HepG2 (cell line): ENCODE measurements at regions not wholly inside any gene's neighbourhood (a gene's known extent, or its start where the extent isn't known, plus 50 kb on each side); places are given as distances from the start of the nearest gene placed in this dataset.

Experiments
- ATF4 ChIP-seq, 2 experiments: fragments of 450-650 bp in 1 of 2; sonication (generic) in 1 of 2; formaldehyde crosslinking; IDR thresholded peaks; 2 replicates each; pipeline versions ENCODE4 v1.5.0 to v1.8.0; 2020 to 2022; ENCODE audit warnings: mild to moderate bottlenecking in 1 of 2, missing genetic modification reagents in 1 of 2
- EP300 ChIP-seq, 3 experiments: sonication (generic) in 1 of 3; formaldehyde crosslinking in 1 of 3; IDR thresholded peaks; 2 replicates each; pipeline versions ENCODE4 v1.5.1 to v1.6.1; 2011 to 2020; ENCODE audit warnings: low read depth in 2 of 3, low read length in 2 of 3, borderline replicate concordance in 1 of 3, improper control_type of control experiment in 1 of 3, mild to moderate bottlenecking in 1 of 3, missing genetic modification reagents in 1 of 3, moderate library complexity in 1 of 3
- ERF ChIP-seq: IDR thresholded peaks from 2 replicates; pipeline ENCODE4 v1.6.1; 2018; ENCODE audit warnings: missing biosample characterization, missing genetic modification reagents
- FOXP1 ChIP-seq, 2 experiments: fragments of 450-650 bp in 1 of 2; IDR thresholded peaks; 2 replicates each; pipeline ENCODE4 v1.6.1; 2017 to 2018; ENCODE audit warnings: antibody characterized with exemption in 1 of 2
- MAX ChIP-seq: IDR thresholded peaks from 2 replicates; pipeline ENCODE4 v1.6.1; 2012; ENCODE audit warnings: inconsistent platforms
- MYC ChIP-seq: sonication (generic); formaldehyde crosslinking; IDR thresholded peaks from 2 replicates; pipeline ENCODE4 v1.9.0; 2021; ENCODE audit warnings: missing genetic modification reagents, borderline replicate concordance
- NR3C1 ChIP-seq: sonication (generic); formaldehyde crosslinking; IDR thresholded peaks from 2 replicates; pipeline ENCODE4 v1.4.0; 2020; ENCODE audit warnings: missing genetic modification reagents
- PCBP1 ChIP-seq: fragments of 200-400 bp; formaldehyde crosslinking; IDR thresholded peaks from 2 replicates; pipeline ENCODE4 v1.6.1; 2017; ENCODE audit warnings: mild to moderate bottlenecking, low read depth, low read length, borderline replicate concordance
- PRDM4 ChIP-seq: sonication (generic); formaldehyde crosslinking; IDR thresholded peaks from 2 replicates; pipeline ENCODE4 v1.9.0; 2021; ENCODE audit warnings: missing genetic modification reagents, borderline replicate concordance
- SNAPC2 ChIP-seq: sonication (generic); formaldehyde crosslinking; IDR thresholded peaks from 2 replicates; pipeline ENCODE4 v1.8.1; 2022; ENCODE audit warnings: mild to moderate bottlenecking, missing genetic modification reagents
- TP53 ChIP-seq: sonication (generic); formaldehyde crosslinking; conservative IDR thresholded peaks from 2 replicates; pipeline ENCODE4 v1.4.0; 2020; ENCODE audit warnings: missing genetic modification reagents
- ZBTB2 ChIP-seq: sonication (generic); formaldehyde crosslinking; IDR thresholded peaks from 2 replicates; pipeline ENCODE4 v1.8.0; 2022; ENCODE audit warnings: low read depth, missing genetic modification reagents
- ZNF335 ChIP-seq: sonication (generic); formaldehyde crosslinking; IDR thresholded peaks from 2 replicates; pipeline ENCODE4 v1.4.0; 2020; ENCODE audit warnings: missing genetic modification reagents
- ZNF441 ChIP-seq: sonication (generic); formaldehyde crosslinking; IDR thresholded peaks from 2 replicates; pipeline ENCODE4 v1.7.0; 2021; ENCODE audit warnings: missing genetic modification reagents, borderline replicate concordance
- ZNF775 ChIP-seq: sonication (generic); formaldehyde crosslinking; IDR thresholded peaks from 2 replicates; pipeline ENCODE4 v1.4.0; 2020; ENCODE audit warnings: missing genetic modification reagents, mild to moderate bottlenecking, moderate library complexity, borderline replicate concordance
- ZNF841 ChIP-seq: sonication (generic); formaldehyde crosslinking; IDR thresholded peaks from 2 replicates; pipeline ENCODE4 v1.8.1; 2023; ENCODE audit warnings: missing genetic modification reagents, borderline replicate concordance
- TF ChIP-seq, protein P1 (sequence below): sonication (generic); formaldehyde crosslinking; IDR thresholded peaks from 2 replicates; pipeline ENCODE4 v1.4.0; 2020; ENCODE audit warnings: mild to moderate bottlenecking, missing genetic modification reagents
- TF ChIP-seq, protein P2 (sequence below): sonication (generic); formaldehyde crosslinking; IDR thresholded peaks from 2 replicates; pipeline ENCODE4 v1.8.1; 2023; ENCODE audit warnings: mild to moderate bottlenecking, inconsistent platforms, moderate library complexity, missing genetic modification reagents, borderline replicate concordance

DNA sequence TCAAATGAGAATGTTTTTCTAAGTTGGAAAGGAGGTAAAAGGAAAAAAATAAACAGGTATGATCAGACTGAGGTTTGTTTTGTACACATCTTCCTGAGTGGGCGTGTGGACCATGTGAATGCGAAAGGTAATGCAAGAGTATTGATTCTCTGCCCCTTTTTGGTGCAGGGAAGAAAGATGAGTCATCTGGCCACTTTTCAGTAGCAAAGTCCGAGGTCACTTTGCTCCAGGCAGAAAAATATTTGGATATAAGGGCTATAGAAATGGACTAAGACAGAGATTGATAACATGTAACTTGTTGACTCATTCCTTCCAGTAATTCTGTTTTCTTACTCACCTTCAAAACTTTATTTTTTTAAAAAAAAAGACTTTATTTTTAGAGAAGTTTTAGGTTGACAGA lies 130.5 kb downstream of the DSEL start (continued):
- TF ChIP-seq PRDM4 (CRISPR knock-in tag): no peak
- TF ChIP-seq FOXP1 (IDR thresholded peaks at IDR 0.05): no peak
- TF ChIP-seq FOXP1 (CRISPR knock-in tag; IDR thresholded peaks at IDR 0.05): peak; percentile 84
- no peak for TF ChIP-seq MYC (CRISPR knock-in tag)
- no peak for TF ChIP-seq ZNF775
- TF ChIP-seq, protein P1, sequence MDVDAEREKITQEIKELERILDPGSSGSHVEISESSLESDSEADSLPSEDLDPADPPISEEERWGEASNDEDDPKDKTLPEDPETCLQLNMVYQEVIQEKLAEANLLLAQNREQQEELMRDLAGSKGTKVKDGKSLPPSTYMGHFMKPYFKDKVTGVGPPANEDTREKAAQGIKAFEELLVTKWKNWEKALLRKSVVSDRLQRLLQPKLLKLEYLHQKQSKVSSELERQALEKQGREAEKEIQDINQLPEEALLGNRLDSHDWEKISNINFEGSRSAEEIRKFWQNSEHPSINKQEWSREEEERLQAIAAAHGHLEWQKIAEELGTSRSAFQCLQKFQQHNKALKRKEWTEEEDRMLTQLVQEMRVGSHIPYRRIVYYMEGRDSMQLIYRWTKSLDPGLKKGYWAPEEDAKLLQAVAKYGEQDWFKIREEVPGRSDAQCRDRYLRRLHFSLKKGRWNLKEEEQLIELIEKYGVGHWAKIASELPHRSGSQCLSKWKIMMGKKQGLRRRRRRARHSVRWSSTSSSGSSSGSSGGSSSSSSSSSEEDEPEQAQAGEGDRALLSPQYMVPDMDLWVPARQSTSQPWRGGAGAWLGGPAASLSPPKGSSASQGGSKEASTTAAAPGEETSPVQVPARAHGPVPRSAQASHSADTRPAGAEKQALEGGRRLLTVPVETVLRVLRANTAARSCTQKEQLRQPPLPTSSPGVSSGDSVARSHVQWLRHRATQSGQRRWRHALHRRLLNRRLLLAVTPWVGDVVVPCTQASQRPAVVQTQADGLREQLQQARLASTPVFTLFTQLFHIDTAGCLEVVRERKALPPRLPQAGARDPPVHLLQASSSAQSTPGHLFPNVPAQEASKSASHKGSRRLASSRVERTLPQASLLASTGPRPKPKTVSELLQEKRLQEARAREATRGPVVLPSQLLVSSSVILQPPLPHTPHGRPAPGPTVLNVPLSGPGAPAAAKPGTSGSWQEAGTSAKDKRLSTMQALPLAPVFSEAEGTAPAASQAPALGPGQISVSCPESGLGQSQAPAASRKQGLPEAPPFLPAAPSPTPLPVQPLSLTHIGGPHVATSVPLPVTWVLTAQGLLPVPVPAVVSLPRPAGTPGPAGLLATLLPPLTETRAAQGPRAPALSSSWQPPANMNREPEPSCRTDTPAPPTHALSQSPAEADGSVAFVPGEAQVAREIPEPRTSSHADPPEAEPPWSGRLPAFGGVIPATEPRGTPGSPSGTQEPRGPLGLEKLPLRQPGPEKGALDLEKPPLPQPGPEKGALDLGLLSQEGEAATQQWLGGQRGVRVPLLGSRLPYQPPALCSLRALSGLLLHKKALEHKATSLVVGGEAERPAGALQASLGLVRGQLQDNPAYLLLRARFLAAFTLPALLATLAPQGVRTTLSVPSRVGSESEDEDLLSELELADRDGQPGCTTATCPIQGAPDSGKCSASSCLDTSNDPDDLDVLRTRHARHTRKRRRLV (CRISPR knock-in tag): no peak
- TF ChIP-seq TP53 (CRISPR knock-in tag): no peak
- TF ChIP-seq SNAPC2 (CRISPR knock-in tag): no peak
- TF ChIP-seq ATF4 (CRISPR knock-in tag; IDR thresholded peaks at IDR 0.05): peak in 1 of 2 experiments; percentile 46; a peak in 1 of 4 replicates
- TF ChIP-seq ERF (CRISPR knock-in tag): no peak
- TF ChIP-seq ZNF335 (CRISPR knock-in tag): 0 out of 2 replicates have a peak, but pooled peaks have one; percentile 27
- no peak for TF ChIP-seq ZNF841
- TF ChIP-seq, protein P2, sequence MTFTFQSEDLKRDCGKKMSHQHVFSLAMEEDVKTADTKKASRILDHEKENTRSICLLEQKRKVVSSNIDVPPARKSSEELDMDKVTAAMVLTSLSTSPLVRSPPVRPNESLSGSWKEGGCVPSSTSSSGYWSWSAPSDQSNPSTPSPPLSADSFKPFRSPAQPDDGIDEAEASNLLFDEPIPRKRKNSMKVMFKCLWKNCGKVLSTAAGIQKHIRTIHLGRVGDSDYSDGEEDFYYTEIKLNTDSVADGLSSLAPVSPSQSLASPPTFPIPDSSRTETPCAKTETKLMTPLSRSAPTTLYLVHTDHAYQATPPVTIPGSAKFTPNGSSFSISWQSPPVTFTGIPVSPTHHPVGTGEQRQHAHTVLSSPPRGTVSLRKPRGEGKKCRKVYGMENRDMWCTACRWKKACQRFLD (CRISPR knock-in tag): no peak
- TF ChIP-seq ZBTB2 (CRISPR knock-in tag): no peak
- TF ChIP-seq ZNF441 (CRISPR knock-in tag): no peak
- no peak for TF ChIP-seq NR3C1
- peak in 1 of 2 experiments; percentile 85; a peak in 2 of 4 replicates for TF ChIP-seq EP300 (IDR thresholded peaks at IDR 0.05; ENCODE audit: low read depth in 2 of 2, low read length in 2 of 2)
- peak; percentile 60; the same call in 1 of the 2 replicates for TF ChIP-seq EP300 (CRISPR knock-in tag; IDR thresholded peaks at IDR 0.05; ENCODE audit: borderline replicate concordance)
- no peak for TF ChIP-seq PCBP1
- 0 out of 2 replicates have a peak, but pooled peaks have one; percentile 19 for TF ChIP-seq MAX
